WTC11 (cell line): ENCODE measurements at regions not wholly inside any gene's neighbourhood (a gene's known extent, or its start where the extent isn't known, plus 50 kb on each side); places are given as distances from the start of the nearest gene placed in this dataset.

Source experiments
- ATAC-seq: fragments of 200-7000 bp; cut with Tn5 transposase; 2 replicates; pipeline ENCODE4 v1.10.0; 2021; ENCODE audit warnings: mild to moderate bottlenecking, moderate library complexity
- CTCF ChIA-PET: fragments of 300-600 bp; sonication (Branson Sonifier 250); formaldehyde crosslinking; loops from one replicate; lab custom pipeline; 2021; ENCODE audit warnings: antibody characterized with exemption; lab: Charles Lee
- POLR2A ChIA-PET: fragments of 350-600 bp; sonication (Branson Sonifier 250); formaldehyde crosslinking; loops from one replicate; lab custom pipeline; 2021; ENCODE audit warnings: antibody characterized with exemption; lab: Charles Lee
- DNase-seq: peaks from one replicate; pipeline ENCODE4 v3.0.0; 2021; ENCODE audit warnings: low spot score
- H3K27ac Mint-ChIP-seq: 2 replicates; pipeline ENCODE4 v1.8.0; 2021; ENCODE audit warnings: mixed read lengths
- H3K27me3 Mint-ChIP-seq: 2 replicates; pipeline ENCODE4 v1.8.0; 2021; ENCODE audit warnings: low read depth, mild to moderate bottlenecking, moderate library complexity, mixed read lengths
- H3K36me3 Mint-ChIP-seq: 2 replicates; pipeline ENCODE4 v1.8.0; 2021; ENCODE audit warnings: mixed read lengths
- H3K4me1 Mint-ChIP-seq: 2 replicates; pipeline ENCODE4 v1.8.0; 2022; ENCODE audit warnings: mixed read lengths
- H3K4me3 Mint-ChIP-seq: 2 replicates; pipeline ENCODE4 v1.8.0; 2021; ENCODE audit warnings: mild to moderate bottlenecking, moderate library complexity, mixed read lengths
- H3K9me3 Mint-ChIP-seq: 2 replicates; pipeline ENCODE4 v1.8.0; 2021; ENCODE audit warnings: mixed read lengths
- ARID4B ChIP-seq: sonication (generic); formaldehyde crosslinking; IDR thresholded peaks from 2 replicates; pipeline ENCODE4 v1.8.0; 2023; ENCODE audit warnings: missing genetic modification reagents, mild to moderate bottlenecking, borderline replicate concordance
- ATF6 ChIP-seq: sonication (generic); formaldehyde crosslinking; IDR thresholded peaks from 2 replicates; pipeline ENCODE4 v1.8.1; 2023; ENCODE audit warnings: mild to moderate bottlenecking, missing genetic modification reagents
- CDX4 ChIP-seq: fragments of 250-450 bp; sonication (Bioruptor Pico); IDR thresholded peaks from 2 replicates; pipeline ENCODE4 v1.9.0; 2021; ENCODE audit warnings: moderate library complexity, mild to moderate bottlenecking, inconsistent platforms, borderline replicate concordance
- CTCF ChIP-seq: fragments of 200-600 bp; IDR thresholded peaks from 2 replicates; pipeline ENCODE4 v1.8.0; 2022; ENCODE audit warnings: antibody characterized with exemption
- EMX1 ChIP-seq: fragments of 250-450 bp; sonication (Bioruptor Pico); IDR thresholded peaks from 2 replicates; pipeline ENCODE4 v1.8.0; 2021; ENCODE audit warnings: mild to moderate bottlenecking
- HMGXB4 ChIP-seq: sonication (generic); formaldehyde crosslinking; IDR thresholded peaks from 2 replicates; pipeline ENCODE4 v1.8.1; 2023; ENCODE audit warnings: mild to moderate bottlenecking, moderate library complexity, missing genetic modification reagents
- KAT7 ChIP-seq: sonication (generic); formaldehyde crosslinking; IDR thresholded peaks from 2 replicates; pipeline ENCODE4 v1.8.1; 2023; ENCODE audit warnings: missing genetic modification reagents, mild to moderate bottlenecking, borderline replicate concordance
- MAX ChIP-seq: sonication (generic); formaldehyde crosslinking; IDR thresholded peaks from 2 replicates; pipeline ENCODE4 v1.8.0; 2022; ENCODE audit warnings: mild to moderate bottlenecking, missing genetic modification reagents
- NR1H2 ChIP-seq: sonication (generic); formaldehyde crosslinking; IDR thresholded peaks from 2 replicates; pipeline ENCODE4 v1.9.0; 2021; ENCODE audit warnings: mild to moderate bottlenecking, moderate library complexity, missing genetic modification reagents
- NR3C1 ChIP-seq: sonication (generic); formaldehyde crosslinking; conservative IDR thresholded peaks from 2 replicates; pipeline ENCODE4 v1.8.1; 2023; ENCODE audit warnings: low read depth, mild to moderate bottlenecking, missing genetic modification reagents
- PRRX2 ChIP-seq: fragments of 250-450 bp; sonication (Bioruptor Pico); IDR thresholded peaks from 2 replicates; pipeline ENCODE4 v1.8.0; 2021; ENCODE audit warnings: mild to moderate bottlenecking
- RORB ChIP-seq: fragments of 250-450 bp; sonication (Bioruptor Pico); IDR thresholded peaks from 2 replicates; pipeline ENCODE4 v1.9.0; 2021; ENCODE audit warnings: mild to moderate bottlenecking
- SMAD3 ChIP-seq: sonication (generic); formaldehyde crosslinking; IDR thresholded peaks from 2 replicates; pipeline ENCODE4 v1.8.0; 2022; ENCODE audit warnings: missing genetic modification reagents, mild to moderate bottlenecking, borderline replicate concordance
- SMAD4 ChIP-seq: sonication (generic); formaldehyde crosslinking; IDR thresholded peaks from 2 replicates; pipeline ENCODE4 v1.8.0; 2022; ENCODE audit warnings: mild to moderate bottlenecking, missing genetic modification reagents
- USF2 ChIP-seq: sonication (generic); formaldehyde crosslinking; IDR thresholded peaks from 2 replicates; pipeline ENCODE4 v1.8.1; 2023; ENCODE audit warnings: mild to moderate bottlenecking, missing genetic modification reagents, moderate library complexity
- ZNF138 ChIP-seq: sonication (generic); formaldehyde crosslinking; conservative IDR thresholded peaks from 2 replicates; pipeline ENCODE4 v1.8.1; 2022; ENCODE audit warnings: mild to moderate bottlenecking, moderate library complexity, missing genetic modification reagents
- ZNF232 ChIP-seq: sonication (generic); formaldehyde crosslinking; IDR thresholded peaks from 2 replicates; pipeline ENCODE4 v1.8.0; 2022; ENCODE audit warnings: mild to moderate bottlenecking, missing genetic modification reagents
- ZNF281 ChIP-seq: sonication (generic); formaldehyde crosslinking; IDR thresholded peaks from 2 replicates; pipeline ENCODE4 v1.8.0; 2023; ENCODE audit warnings: mild to moderate bottlenecking, missing genetic modification reagents
- ZNF396 ChIP-seq: fragments of 250-450 bp; sonication (Bioruptor Pico); IDR thresholded peaks from 2 replicates; pipeline ENCODE4 v1.8.0; 2021; ENCODE audit warnings: mild to moderate bottlenecking, moderate library complexity, borderline replicate concordance
- ZNF671 ChIP-seq: fragments of 250-450 bp; sonication (Bioruptor Pico); IDR thresholded peaks from 2 replicates; pipeline ENCODE4 v1.8.0; 2021; ENCODE audit warnings: mild to moderate bottlenecking

- TF ChIP-seq SMAD4 (CRISPR knock-in tag) (no peak), MAX (CRISPR knock-in tag) (no peak)
These were observed 441.4 kb upstream of the ZMIZ1 start (continued) for GRCh38 chr10:78627254-78627795.

- H3K27me3 Mint-ChIP-seq = peaks cover 13% of the 10 kb centered on the region
- H3K27ac Mint-ChIP-seq = no peak overlapping the region
- no peaks in the 10 kb centered on the region for H3K9me3 Mint-ChIP-seq
- H3K4me3 Mint-ChIP-seq = no peak overlapping the region
- peaks cover 6% of the 10 kb centered on the region for H3K4me1 Mint-ChIP-seq
- TF ChIP-seq EMX1 (CRISPR knock-in tag) (no peak), PRRX2 (no peak), SMAD3 (no peak), CDX4 (CRISPR knock-in tag) (no peak), NR1H2 (CRISPR knock-in tag) (no peak), ZNF232 (CRISPR knock-in tag) (no peak), ZNF138 (no peak), NR3C1 (CRISPR knock-in tag) (no peak), USF2 (CRISPR knock-in tag) (no peak)
- DNase-seq (no peak), ATAC-seq (no peak)
- no peaks in the 10 kb centered on the region for H3K36me3 Mint-ChIP-seq
- CTCF ChIA-PET = no interaction called here
- POLR2A ChIA-PET = no interaction called here
These were observed 439.8 kb upstream of the ZMIZ1 start for GRCh38 chr10:78628976-78629375.

GRCh38 chr10:78629773-78630172 lies 439.0 kb upstream of the ZMIZ1 start:
- TF ChIP-seq ZNF281 (CRISPR knock-in tag) (no peak), CTCF (no peak), HMGXB4 (CRISPR knock-in tag) (no peak), PRRX2 (no peak), ARID4B (CRISPR knock-in tag) (no peak), ATF6 (no peak), KAT7 (CRISPR knock-in tag) (no peak), ZNF396 (CRISPR knock-in tag) (no peak), RORB (CRISPR knock-in tag) (no peak), ZNF671 (CRISPR knock-in tag) (no peak)
- Mint-ChIP-seq H3K4me1 (no peaks in the 10 kb centered on the region), H3K27ac (no peak overlapping the region), H3K27me3 (peaks cover 6% of the 10 kb centered on the region; the same call in 1 of the 2 replicates), H3K9me3 (no peaks in the 10 kb centered on the region), H3K4me3 (no peak overlapping the region), H3K36me3 (no peaks in the 10 kb centered on the region)
- ATAC-seq (no peak), DNase-seq (no peak)
- ChIA-PET CTCF (no interaction called here), POLR2A (no interaction called here)
